KOPT-K1 (cell line): ENCODE measurements at regions not wholly inside any gene's neighbourhood (a gene's known extent, or its start where the extent isn't known, plus 50 kb on each side); places are given as distances from the start of the nearest gene placed in this dataset.

Experiments
- H3K27ac ChIP-seq: fragments of 200-600 bp; sonication (generic); 2 replicates; pipeline ENCODE4 v1.5.1; 2016; ENCODE audit warnings: antibody characterized with exemption, mild to moderate bottlenecking, low read depth, low read length; ENCODE audit not compliant: poor library complexity, severe bottlenecking
- H3K36me3 ChIP-seq: fragments of 200-600 bp; sonication (generic); 2 replicates; pipeline ENCODE4 v1.5.1; 2017; ENCODE audit warnings: antibody characterized with exemption, mild to moderate bottlenecking, low read length, moderate library complexity; ENCODE audit not compliant: insufficient read depth
- H3K9me3 ChIP-seq: fragments of 200-600 bp; sonication (generic); 2 replicates; pipeline ENCODE4 v1.5.1; 2017; ENCODE audit warnings: antibody characterized with exemption, low read length, mild to moderate bottlenecking; ENCODE audit not compliant: insufficient read depth, poor library complexity, severe bottlenecking

DNA sequence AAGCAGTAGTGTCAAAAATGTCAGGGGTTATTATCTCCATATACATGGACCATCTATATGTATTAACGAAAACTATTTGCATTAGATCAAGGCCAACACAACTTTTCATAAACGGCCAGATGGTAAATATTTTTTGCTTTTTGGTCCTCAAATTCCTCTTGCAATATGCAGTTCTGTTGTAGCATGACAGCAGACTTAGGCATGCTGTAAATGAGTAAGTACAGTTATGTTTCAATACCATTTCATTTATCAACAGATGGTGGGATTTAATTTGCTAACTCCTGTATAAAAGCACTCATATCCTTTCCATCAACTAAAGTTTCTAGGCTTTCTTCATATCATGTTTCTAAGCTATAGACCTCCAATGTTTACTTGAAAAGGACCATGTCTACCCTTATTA, 208.1 kb downstream of the ANKRD50 start:
- Histone ChIP-seq H3K9me3 (no peaks in the 10 kb centered on the region), H3K27ac (no peak overlapping the region), H3K36me3 (no peaks in the 10 kb centered on the region)

DNA sequence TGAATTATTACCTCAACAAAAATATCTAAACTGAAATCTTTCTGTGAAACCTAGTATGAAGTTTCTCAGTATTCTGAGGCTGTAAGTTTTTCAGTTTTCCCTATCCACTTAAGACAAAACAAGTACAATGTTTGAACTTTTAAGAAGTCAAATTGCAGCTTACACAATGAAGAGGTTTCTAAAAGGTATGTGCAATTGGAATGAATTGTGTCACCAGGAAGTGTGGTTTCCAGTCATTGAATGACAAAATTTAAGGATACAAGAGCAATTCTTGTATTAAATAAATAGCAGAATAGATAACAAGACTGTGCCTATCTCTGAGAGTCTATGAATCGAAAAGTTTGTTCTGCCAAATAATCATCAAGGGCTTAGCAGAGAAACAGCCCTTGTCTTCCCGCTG, 207.3 kb downstream of the ANKRD50 start:
- Histone ChIP-seq H3K36me3 (no peaks in the 10 kb centered on the region), H3K27ac (no peak overlapping the region), H3K9me3 (no peaks in the 10 kb centered on the region)

DNA sequence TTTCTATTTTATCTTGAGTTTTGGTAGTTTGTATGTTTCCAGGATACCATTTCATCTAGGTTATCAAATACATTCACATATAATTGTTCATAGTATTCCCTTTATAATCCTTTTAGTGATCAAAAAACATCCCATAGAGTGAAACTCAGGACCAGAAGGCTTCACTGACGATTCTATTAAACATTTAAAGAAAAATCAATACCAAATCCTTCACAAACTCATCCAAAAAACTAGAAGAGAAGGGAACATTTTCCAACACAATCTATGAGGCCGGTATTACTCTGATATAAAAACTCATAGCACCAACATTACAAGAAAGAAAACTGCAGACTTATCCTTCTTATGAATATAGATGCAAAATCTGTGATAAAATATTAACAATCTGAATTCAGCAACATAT, 203.4 kb downstream of the ANKRD50 start:
- no peaks in the 10 kb centered on the region for H3K36me3 ChIP-seq
- H3K27ac ChIP-seq = no peak overlapping the region

DNA sequence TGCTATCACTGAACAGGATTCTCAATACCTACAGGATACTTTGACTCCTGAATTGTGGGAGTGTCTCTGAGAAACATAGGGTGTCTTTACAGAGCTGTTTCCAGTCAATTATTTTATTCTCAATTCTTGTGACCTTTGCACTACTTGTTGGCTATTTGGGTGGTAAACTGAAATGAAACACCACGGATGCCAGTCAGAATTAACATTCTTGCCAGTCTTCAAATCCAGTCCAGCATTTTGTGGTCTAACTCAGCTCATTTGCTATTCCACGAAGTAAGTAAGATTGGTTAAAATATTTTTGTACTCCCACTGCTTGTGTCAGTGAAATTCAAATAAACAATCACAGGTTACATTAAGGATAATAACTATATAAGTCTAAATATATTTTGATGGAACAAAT, 197.9 kb downstream of the ANKRD50 start:
- Histone ChIP-seq H3K36me3 (no peaks in the 10 kb centered on the region), H3K27ac (no peak overlapping the region), H3K9me3 (no peaks in the 10 kb centered on the region)

More for the DNA sequence above, 203.4 kb downstream of the ANKRD50 start:
- H3K9me3 ChIP-seq = no peaks in the 10 kb centered on the region

DNA sequence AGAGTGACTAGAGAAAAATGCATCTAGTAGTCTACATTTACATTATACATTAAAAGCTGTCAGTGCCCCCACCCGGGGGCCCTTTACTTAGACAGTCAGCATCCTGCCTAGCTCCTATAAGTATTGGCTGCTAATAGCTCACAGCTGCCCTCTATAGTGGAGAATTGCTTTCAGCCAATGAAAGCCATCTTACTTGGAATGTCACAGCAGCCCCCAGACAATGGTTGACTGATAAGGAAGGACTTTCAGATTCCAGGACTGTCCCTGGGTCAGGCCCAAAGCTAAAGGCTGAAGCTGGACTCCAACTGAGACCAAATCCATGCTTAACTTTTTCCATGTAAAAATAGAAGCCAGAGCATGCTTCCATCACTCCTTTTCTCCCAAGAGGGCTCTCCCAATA, 196.9 kb downstream of the ANKRD50 start:
- no peak overlapping the region for H3K27ac ChIP-seq
- no peaks in the 10 kb centered on the region for H3K36me3 ChIP-seq
- H3K9me3 ChIP-seq = no peaks in the 10 kb centered on the region

DNA sequence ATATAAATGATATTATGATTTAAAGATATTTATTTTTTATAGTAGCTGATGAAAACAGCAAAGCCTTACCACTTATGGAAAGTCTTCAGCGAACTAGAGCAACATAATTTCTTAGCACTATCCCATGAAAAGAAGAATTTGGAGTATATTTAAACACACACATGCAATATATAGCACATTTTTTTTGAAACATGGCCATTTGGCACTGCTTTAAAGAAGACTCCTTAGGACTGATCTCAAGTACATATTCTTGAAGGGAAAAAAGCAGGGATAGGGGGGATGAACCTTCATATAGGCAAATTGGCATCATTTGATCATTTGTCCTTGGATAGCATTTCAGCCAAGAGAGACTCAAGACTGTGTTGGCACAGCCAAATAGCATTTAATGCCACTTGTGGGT, 193.3 kb downstream of the ANKRD50 start:
- Histone ChIP-seq H3K36me3 (no peaks in the 10 kb centered on the region), H3K9me3 (no peaks in the 10 kb centered on the region), H3K27ac (no peak overlapping the region)

DNA sequence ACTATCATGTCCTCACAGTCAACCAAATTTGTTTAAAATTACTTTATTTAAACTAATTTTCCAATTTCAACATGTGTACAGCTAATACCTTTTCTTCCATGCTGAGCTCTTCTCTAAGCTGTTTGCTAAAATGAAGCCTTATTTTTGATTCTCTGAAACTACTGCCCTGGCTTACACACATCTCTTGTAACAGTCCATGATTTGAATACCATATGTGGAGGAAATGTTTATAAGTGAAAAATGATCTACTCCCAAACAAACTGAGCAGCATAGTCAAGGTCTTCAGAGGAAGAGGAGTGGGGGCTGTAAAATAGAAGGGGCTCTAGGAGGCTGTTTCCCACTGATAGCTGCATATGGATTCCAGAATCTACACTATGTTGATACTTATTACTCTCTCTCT, 188.7 kb downstream of the ANKRD50 start:
- no peaks in the 10 kb centered on the region for H3K36me3 ChIP-seq
- no peak overlapping the region for H3K27ac ChIP-seq
- H3K9me3 ChIP-seq = no peaks in the 10 kb centered on the region

DNA sequence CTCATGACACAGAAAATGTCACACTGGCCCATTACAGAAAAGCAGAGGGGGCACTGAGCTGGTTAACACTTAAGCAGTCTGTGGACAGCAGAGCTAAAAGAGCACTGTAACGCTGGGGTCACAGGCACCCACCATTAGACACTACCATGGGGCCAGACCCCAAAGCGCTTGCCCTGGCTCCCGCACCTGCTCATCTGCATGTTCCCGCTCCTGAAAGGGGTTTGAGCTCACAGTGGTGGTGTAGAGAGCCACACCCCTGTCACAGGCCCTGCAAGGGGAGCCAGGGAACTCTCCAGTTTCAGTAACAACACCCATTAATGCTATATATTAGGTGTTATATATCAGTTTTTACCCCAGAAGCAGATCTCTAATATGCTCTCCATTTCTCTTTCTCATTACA, 187.0 kb downstream of the ANKRD50 start:
- Histone ChIP-seq H3K27ac (no peak overlapping the region), H3K9me3 (no peaks in the 10 kb centered on the region), H3K36me3 (no peaks in the 10 kb centered on the region)

DNA sequence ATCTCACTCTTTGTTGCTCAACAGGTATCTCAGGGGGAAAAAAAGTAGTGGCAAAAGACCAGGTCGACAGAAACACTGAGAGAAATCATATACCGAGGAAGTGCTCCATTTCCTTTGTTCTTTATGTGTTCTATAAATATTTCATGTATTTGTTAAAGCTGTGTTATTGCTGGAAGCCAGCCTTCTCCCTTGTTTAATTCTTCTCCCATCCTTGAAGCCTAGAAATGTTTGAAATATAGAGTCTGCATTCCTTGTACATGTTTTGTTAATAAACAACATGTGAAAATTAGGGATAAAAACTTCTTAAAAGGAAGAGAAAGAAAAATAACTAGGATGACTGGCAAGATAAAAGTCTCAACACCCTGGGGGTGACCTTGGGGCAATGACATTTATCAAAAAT, 186.2 kb downstream of the ANKRD50 start:
- H3K36me3 ChIP-seq = no peaks in the 10 kb centered on the region
- no peak overlapping the region for H3K27ac ChIP-seq
- no peaks in the 10 kb centered on the region for H3K9me3 ChIP-seq

DNA sequence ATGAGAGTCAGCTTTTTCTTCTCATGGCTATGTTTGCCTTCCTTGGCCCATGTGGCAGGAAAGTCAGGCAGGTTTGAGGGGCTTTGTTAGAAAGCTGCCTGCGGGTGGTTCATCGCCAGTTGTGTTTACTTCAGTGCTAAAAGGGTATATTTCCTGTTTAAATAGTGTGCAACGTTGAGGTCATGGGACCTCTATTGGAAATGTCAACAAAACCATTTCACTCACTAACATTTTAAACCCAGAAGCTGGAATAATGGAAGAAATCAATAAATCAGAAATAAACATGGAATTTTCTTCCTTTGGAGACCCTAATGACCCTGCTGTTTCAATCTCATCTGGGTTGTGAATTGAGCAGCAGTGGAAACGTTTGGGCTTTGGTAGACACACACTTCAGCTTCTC, 185.8 kb downstream of the ANKRD50 start:
- no peaks in the 10 kb centered on the region for H3K9me3 ChIP-seq
- H3K36me3 ChIP-seq = no peaks in the 10 kb centered on the region
- no peak overlapping the region for H3K27ac ChIP-seq

DNA sequence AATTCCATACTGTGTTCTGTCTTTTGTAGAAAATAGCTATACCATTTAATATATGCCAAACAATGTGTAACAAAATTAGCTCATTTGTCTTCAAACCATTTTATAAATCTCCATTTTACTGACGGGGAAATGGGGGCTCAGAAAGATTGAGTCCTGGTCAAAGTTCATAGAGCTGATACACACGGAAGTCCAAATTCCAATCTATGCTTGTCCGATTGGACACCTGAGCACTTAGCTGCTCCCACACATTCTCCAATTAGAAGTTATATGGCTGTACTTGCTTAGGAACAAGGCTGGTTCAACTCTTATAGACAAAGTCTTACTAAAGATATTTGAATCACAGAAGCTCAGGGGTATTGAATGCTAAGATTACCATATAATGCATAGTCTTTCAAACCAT, 185.2 kb downstream of the ANKRD50 start:
- no peaks in the 10 kb centered on the region for H3K36me3 ChIP-seq
- H3K9me3 ChIP-seq = no peaks in the 10 kb centered on the region
- H3K27ac ChIP-seq = no peak overlapping the region

DNA sequence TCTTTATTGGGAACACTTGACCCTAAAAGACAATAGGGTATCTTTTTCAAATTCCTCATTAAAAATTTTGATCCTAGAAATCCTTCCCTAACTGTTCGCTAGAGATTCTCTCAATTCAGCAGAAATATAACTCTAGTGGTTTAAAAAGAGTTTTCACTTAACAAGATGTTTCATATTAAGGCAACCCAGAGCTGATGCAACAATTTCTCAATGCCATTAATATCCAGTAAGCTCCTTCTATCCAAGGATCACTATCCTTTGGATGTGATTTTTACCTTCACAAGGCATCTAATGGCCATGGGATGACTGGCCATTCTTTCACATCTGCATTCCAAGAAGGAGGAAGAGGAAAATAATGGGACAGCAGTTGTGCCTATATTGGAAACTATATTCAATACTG, 183.4 kb downstream of the ANKRD50 start:
- H3K27ac ChIP-seq = no peak overlapping the region
- H3K36me3 ChIP-seq = no peaks in the 10 kb centered on the region
- H3K9me3 ChIP-seq = no peaks in the 10 kb centered on the region

DNA sequence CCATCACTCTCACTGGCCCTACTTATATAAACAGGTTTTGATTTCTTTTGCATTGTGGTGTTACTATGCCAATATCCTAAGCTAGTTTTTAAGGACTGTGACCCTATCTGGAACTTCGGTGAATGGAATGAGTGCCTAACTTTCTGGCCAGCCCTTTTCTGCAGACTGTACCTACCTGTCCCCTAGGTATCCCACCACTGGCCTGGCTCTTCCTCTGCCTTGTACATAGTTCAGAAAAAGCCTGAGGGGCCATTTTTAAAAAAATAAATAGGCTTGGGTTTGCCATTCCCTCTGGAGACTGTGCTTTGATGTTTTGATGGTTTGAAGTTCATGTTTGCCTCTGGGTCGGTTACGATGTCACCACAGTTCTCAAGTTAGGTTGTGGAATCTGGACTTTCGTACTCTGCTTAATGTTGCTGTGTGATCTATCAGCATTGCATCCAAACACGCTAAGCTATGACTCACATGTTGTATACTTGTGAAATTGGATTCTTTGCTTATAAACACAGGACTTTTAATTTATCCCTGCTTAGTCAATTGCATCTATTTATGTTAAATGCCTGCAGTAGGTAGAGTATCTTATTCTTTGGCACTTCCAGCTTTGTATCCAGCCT, 182.0 kb downstream of the ANKRD50 start:
- Histone ChIP-seq H3K27ac (no peak overlapping the region), H3K36me3 (no peaks in the 10 kb centered on the region), H3K9me3 (no peaks in the 10 kb centered on the region)

DNA sequence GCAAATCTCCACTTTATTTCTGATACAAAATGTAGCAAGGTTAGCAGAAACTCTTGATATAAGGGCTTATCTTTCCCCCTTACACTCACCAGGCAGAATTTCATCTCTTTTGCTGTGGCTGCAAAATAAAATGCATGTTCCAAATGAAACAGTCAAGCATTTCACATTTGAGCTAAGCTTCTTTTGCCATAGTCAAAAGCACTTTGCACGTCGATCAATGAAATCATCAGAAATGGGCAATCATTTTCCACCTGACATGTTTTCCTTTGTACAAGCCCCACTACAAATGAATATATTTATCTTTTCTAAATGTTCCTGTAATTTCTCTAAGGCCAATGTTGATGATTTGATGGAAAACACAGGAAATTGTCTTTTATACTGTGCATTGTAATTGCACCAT, 178.4 kb downstream of the ANKRD50 start:
- H3K27ac ChIP-seq = no peak overlapping the region
- H3K9me3 ChIP-seq = no peaks in the 10 kb centered on the region
- H3K36me3 ChIP-seq = no peaks in the 10 kb centered on the region

DNA sequence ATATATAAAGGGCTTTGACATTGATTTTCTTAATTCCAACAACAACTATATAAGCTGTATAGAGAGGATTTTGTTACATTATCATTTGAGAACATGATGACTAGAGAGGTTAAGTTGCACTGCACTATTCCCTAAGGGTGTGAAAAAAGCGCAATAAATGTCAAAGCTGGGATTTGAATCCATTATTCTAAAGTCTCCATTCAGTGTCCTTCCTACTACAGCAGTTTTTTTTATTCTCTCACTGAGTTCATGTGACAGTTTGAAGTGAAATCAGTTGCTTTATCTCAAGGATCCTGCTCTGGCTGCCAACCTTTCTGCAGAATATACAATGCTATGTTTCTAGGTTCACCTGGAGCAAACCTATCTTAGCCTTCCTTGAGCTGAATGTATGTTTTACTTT, 177.5 kb downstream of the ANKRD50 start:
- H3K9me3 ChIP-seq = no peaks in the 10 kb centered on the region
- no peaks in the 10 kb centered on the region for H3K36me3 ChIP-seq
- H3K27ac ChIP-seq = no peak overlapping the region

DNA sequence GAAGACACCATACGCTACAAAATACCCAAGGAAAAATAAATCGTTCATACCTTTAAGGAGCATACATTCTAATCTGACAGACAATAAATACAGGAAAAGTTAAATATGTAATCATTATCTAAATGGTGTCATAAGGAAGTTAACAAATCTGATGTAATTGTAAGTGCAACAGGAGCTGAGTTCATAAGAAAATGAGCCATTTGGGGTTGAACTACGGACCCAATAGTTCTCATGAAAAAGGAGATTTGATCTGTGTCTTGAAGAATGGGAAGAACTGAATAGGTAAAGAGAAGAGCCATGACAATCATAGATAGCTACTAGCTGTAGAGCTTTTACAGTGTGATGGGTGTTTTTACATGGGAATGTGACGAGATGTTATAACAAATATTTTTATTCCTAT, 175.6 kb downstream of the ANKRD50 start:
- Histone ChIP-seq H3K9me3 (no peaks in the 10 kb centered on the region), H3K27ac (no peak overlapping the region), H3K36me3 (no peaks in the 10 kb centered on the region)

DNA sequence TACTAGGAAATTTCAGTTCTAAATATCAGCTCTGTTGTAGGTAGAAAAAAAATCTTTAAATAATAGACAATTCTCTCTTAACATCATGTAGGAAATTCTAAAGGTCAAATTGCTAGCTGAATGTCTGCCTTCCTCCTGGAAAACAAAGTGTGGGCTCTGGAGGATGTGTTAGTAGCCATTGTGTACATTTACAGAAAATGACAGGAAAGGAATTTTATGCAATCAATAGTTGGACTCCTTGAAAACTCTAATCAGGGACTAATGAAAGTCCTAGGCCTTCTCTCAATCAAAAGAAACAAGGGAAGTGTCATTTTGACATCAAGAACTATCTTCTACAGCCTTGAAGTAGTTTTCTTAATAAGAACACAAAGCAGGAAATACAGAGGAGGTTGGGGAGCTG, 174.6 kb downstream of the ANKRD50 start:
- no peaks in the 10 kb centered on the region for H3K9me3 ChIP-seq
- H3K36me3 ChIP-seq = no peaks in the 10 kb centered on the region
- H3K27ac ChIP-seq = no peak overlapping the region
